HuH-7 (cell line): ENCODE measurements at regions not wholly inside any gene's neighbourhood (a gene's known extent, or its start where the extent isn't known, plus 50 kb on each side); places are given as distances from the start of the nearest gene placed in this dataset.

ENCODE experiments used
- DNase-seq: peaks from one replicate; pipeline ENCODE4 v3.0.0; 2011; ENCODE audit warnings: low spot score

- DNase-seq, result no peak
These were observed 140.2 kb downstream of the GMNC start for GRCh38 chr3:190722181-190722905.

- no peak for DNase-seq
These were observed 141.2 kb downstream of the GMNC start for GRCh38 chr3:190721330-190721729.

- no peak for DNase-seq
These were observed 143.8 kb downstream of the GMNC start for GRCh38 chr3:190718671-190719070.

GRCh38 chr3:190718097-190718496 lies 144.4 kb downstream of the GMNC start:
- DNase-seq, result no peak

- DNase-seq, result no peak
These were observed 145.5 kb downstream of the GMNC start for GRCh38 chr3:190716961-190717360.

- DNase-seq, result no peak
These were observed 146.3 kb downstream of the GMNC start for GRCh38 chr3:190716211-190716610.

- DNase-seq, result no peak
These were observed 151.8 kb downstream of the GMNC start for GRCh38 chr3:190710723-190711122.

GRCh38 chr3:190709351-190709773 lies 153.1 kb downstream of the GMNC start:
- no peak for DNase-seq
